Parathyroid adenoma (tissue), 2 donors: ENCODE measurements at regions not wholly inside any gene's neighbourhood (a gene's known extent, or its start where the extent isn't known, plus 50 kb on each side); places are given as distances from the start of the nearest gene placed in this dataset.
A peak's percentile ranks its signal among the peaks of the same experiment; 100 is the strongest.

Experiments used
- H2AFZ ChIP-seq: fragments of 300-600 bp; sonication (generic); one replicate; pipeline ENCODE4 v1.7.0; 2017; ENCODE audit warnings: antibody characterized with exemption, mild to moderate bottlenecking
- H3K27ac ChIP-seq: fragments of 300-600 bp; sonication (generic); one replicate; pipeline ENCODE4 v1.7.0; 2017
- H3K27me3 ChIP-seq: fragments of 300-600 bp; sonication (generic); one replicate; pipeline ENCODE4 v1.7.0; 2017; ENCODE audit warnings: low read length; ENCODE audit not compliant: control insufficient read depth, insufficient read depth
- H3K36me3 ChIP-seq: fragments of 300-600 bp; sonication (generic); one replicate; pipeline ENCODE4 v1.7.0; 2017; ENCODE audit warnings: low read length; ENCODE audit not compliant: control insufficient read depth, insufficient read depth
- H3K4me1 ChIP-seq: fragments of 300-600 bp; sonication (generic); one replicate; pipeline ENCODE4 v1.7.0; 2017; ENCODE audit warnings: control low read depth
- H3K4me2 ChIP-seq: fragments of 300-600 bp; sonication (generic); one replicate; pipeline ENCODE4 v1.7.0; 2017; ENCODE audit warnings: low read length
- H3K4me3 ChIP-seq: fragments of 300-600 bp; sonication (generic); one replicate; pipeline ENCODE4 v1.7.0; 2017; ENCODE audit warnings: low read depth, low read length
- H3K79me2 ChIP-seq: fragments of 300-600 bp; sonication (generic); one replicate; pipeline ENCODE4 v1.7.0; 2017; ENCODE audit warnings: control low read depth
- H3K9ac ChIP-seq: fragments of 300-600 bp; sonication (generic); one replicate; pipeline ENCODE4 v1.7.0; 2017; ENCODE audit warnings: mild to moderate bottlenecking
- H3K9me3 ChIP-seq: fragments of 300-600 bp; sonication (generic); one replicate; pipeline ENCODE4 v1.7.0; 2017; ENCODE audit warnings: low read length; ENCODE audit not compliant: control insufficient read depth
- TF ChIP-seq, protein P1 (sequence below): fragments of 300-600 bp; sonication (generic); IDR thresholded peaks from one replicate; pipeline ENCODE4 v1.7.0; 2017; ENCODE audit warnings: antibody characterized with exemption, mild to moderate bottlenecking
- donor health status: primary hyperparathyroidism.

DNA sequence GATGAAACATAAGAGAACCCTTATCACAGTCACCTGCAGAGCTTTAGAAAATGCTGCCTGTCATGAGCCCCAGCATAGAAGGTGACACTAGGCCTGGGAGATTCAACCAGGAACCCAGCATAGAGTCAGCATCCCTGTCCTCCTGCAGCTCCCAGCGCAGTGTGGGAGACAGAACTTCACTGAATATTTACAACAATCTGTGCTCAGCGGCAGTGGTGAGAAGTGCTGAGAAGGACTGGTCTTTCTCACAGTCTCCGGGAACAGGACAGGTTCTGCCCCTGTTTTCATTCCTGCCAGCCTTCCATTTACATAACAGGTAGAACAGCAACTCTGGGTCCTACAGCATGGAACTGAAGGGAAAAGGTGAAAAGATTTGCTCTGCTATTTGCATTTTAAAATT is 83.5 kb upstream of the GADD45A start:
- H3K79me2 ChIP-seq = no peaks in the 10 kb centered on the region

DNA sequence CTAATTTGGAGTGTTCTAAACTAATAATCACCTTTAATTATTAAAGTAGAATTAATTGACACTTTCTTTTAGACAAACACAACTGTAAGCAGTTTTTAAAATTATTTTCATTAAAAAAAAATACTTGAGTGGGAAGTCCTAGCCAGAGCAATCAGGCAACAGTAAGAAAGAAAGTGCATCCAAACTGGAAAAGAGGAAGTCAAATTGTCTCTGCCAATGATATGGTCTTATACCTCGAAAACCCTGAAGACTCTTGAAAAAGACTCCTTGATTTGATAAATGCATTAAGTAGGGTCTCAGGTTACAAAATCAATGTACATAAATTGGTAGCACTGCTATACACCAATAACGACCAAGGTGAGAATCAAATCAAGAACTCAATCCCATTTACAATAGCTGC is 83.0 kb upstream of the GADD45A start:
- Histone ChIP-seq H3K27ac (no peak overlapping the region), H2AFZ (no peak overlapping the region), H3K9me3 (no peaks in the 10 kb centered on the region), H3K4me3 (no peak overlapping the region), H3K27me3 (no peaks in the 10 kb centered on the region), H3K36me3 (no peaks in the 10 kb centered on the region), H3K79me2 (no peaks in the 10 kb centered on the region), H3K4me2 (no peak overlapping the region), H3K9ac (no peak overlapping the region), H3K4me1 (no peaks in the 10 kb centered on the region)
- TF ChIP-seq, protein P1, sequence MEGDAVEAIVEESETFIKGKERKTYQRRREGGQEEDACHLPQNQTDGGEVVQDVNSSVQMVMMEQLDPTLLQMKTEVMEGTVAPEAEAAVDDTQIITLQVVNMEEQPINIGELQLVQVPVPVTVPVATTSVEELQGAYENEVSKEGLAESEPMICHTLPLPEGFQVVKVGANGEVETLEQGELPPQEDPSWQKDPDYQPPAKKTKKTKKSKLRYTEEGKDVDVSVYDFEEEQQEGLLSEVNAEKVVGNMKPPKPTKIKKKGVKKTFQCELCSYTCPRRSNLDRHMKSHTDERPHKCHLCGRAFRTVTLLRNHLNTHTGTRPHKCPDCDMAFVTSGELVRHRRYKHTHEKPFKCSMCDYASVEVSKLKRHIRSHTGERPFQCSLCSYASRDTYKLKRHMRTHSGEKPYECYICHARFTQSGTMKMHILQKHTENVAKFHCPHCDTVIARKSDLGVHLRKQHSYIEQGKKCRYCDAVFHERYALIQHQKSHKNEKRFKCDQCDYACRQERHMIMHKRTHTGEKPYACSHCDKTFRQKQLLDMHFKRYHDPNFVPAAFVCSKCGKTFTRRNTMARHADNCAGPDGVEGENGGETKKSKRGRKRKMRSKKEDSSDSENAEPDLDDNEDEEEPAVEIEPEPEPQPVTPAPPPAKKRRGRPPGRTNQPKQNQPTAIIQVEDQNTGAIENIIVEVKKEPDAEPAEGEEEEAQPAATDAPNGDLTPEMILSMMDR = no peak

More for the DNA sequence above, 83.5 kb upstream of the GADD45A start:
- H3K36me3 ChIP-seq = no peaks in the 10 kb centered on the region
- no peaks in the 10 kb centered on the region for H3K27me3 ChIP-seq
- no peak overlapping the region for H3K9ac ChIP-seq
- no peak overlapping the region for H3K4me2 ChIP-seq
- H3K9me3 ChIP-seq = no peaks in the 10 kb centered on the region
- H3K4me1 ChIP-seq = no peaks in the 10 kb centered on the region
- H3K4me3 ChIP-seq = no peak overlapping the region
- TF ChIP-seq, protein P1 = no peak
- peak overlapping the region; percentile 19 for H2AFZ ChIP-seq
- no peak overlapping the region for H3K27ac ChIP-seq

DNA sequence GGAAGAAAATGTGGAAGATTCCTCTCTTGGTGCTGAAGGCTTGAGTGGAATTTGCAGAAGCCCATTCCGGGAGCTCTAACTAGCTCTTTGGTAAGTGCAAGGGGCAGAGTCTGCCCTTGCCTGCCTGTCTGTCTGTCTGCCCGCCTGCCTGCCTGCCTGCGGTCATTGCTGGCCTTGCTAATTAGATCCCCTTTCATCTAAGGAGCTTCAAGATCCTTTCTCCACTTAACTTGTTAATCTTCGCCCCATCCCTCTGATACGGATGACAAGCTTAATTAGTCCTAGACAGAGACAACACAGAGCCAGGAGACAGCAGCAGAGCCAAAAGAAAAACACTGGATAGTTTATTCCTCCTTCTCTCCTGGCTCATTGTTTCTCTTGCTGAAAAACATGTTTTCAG is 80.2 kb upstream of the GADD45A start:
- H3K27me3 ChIP-seq = no peaks in the 10 kb centered on the region
- no peaks in the 10 kb centered on the region for H3K36me3 ChIP-seq
- TF ChIP-seq, protein P1 = no peak
- no peaks in the 10 kb centered on the region for H3K9me3 ChIP-seq
- H3K27ac ChIP-seq = no peak overlapping the region
- H2AFZ ChIP-seq = peak overlapping the region; percentile 15
- no peaks in the 10 kb centered on the region for H3K79me2 ChIP-seq
- no peak overlapping the region for H3K9ac ChIP-seq
- H3K4me1 ChIP-seq = no peaks in the 10 kb centered on the region
- H3K4me3 ChIP-seq = no peak overlapping the region
- H3K4me2 ChIP-seq = no peak overlapping the region

DNA sequence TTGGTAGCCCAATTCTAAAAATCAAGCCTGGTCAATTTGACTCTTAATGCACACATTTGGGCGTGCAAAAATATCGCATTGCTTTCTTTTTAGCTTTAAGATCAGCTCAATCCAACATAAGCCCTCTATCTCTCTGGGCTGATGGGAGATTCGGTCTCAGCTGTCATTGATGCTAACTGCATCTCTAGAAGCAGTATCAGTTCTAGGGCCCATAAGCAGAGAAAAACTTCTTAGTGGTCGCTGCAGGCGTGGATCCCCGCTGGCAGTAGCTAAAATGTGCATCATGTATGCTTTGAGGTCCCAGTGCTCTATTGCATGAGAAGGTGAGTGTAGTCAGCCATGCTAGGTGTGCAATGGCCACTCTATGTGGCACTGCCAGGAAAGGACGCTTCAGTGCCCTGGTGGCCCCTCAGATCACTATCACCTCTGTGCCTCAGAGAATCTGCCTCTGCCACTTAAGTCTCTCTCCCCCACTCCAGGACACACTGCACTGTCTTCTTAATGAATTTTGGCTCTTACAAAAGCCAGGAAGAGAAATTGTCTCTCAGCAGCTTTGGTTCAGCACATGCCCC is 79.7 kb upstream of the GADD45A start:
- no peaks in the 10 kb centered on the region for H3K79me2 ChIP-seq
- TF ChIP-seq, protein P1 = no peak
- H3K9ac ChIP-seq = no peak overlapping the region
- H2AFZ ChIP-seq = no peak overlapping the region
- no peak overlapping the region for H3K4me3 ChIP-seq
- H3K36me3 ChIP-seq = no peaks in the 10 kb centered on the region
- no peaks in the 10 kb centered on the region for H3K4me1 ChIP-seq
- H3K27ac ChIP-seq = no peak overlapping the region
- H3K27me3 ChIP-seq = no peaks in the 10 kb centered on the region
- no peak overlapping the region for H3K4me2 ChIP-seq
- no peaks in the 10 kb centered on the region for H3K9me3 ChIP-seq

DNA sequence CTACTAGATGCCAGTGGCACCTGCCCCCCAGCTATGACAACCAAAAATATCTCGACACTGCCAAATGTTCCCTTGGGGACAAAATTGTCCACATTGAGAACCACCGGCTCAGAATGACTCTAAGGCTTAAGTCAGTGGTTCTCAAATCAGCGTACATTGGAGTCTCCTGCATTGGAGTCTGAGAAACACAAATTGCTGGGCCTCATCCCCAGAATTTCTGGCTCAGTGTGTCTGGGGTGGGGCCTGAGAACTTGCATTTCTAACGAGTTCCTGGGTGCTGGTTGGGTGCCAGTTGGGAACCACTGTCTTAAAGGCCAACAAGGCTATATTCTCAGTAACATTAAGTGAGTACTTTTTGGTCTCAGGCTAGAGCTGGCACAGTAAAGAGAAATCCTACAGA is 77.7 kb upstream of the GADD45A start:
- H3K27ac ChIP-seq = no peak overlapping the region
- no peak overlapping the region for H3K9ac ChIP-seq
- no peak overlapping the region for H3K4me2 ChIP-seq
- H3K79me2 ChIP-seq = no peaks in the 10 kb centered on the region
- no peaks in the 10 kb centered on the region for H3K36me3 ChIP-seq
- no peaks in the 10 kb centered on the region for H3K9me3 ChIP-seq
- H2AFZ ChIP-seq = no peak overlapping the region
- H3K27me3 ChIP-seq = no peaks in the 10 kb centered on the region
- no peaks in the 10 kb centered on the region for H3K4me1 ChIP-seq
- no peak overlapping the region for H3K4me3 ChIP-seq
- TF ChIP-seq, protein P1 = no peak
